Neural progenitor cell (in vitro differentiated cells): ENCODE measurements at regions not wholly inside any gene's neighbourhood (a gene's known extent, or its start where the extent isn't known, plus 50 kb on each side); places are given as distances from the start of the nearest gene placed in this dataset.

Experiments
- EZH2 ChIP-seq: fragments of 200-600 bp; sonication (generic); IDR thresholded peaks from 2 replicates; pipeline ENCODE4 v1.6.1; 2017; ENCODE audit warnings: antibody characterized with exemption, mild to moderate bottlenecking, moderate library complexity
- EZH2phosphoT487 ChIP-seq: fragments of 200-600 bp; sonication (generic); IDR thresholded peaks from 2 replicates; pipeline ENCODE4 v1.6.1; 2017; ENCODE audit warnings: antibody characterized with exemption
- TF ChIP-seq, protein P1 (sequence below): fragments of 200-600 bp; sonication (generic); IDR thresholded peaks from 2 replicates; pipeline ENCODE4 v1.5.1; 2017; ENCODE audit warnings: antibody characterized with exemption, mild to moderate bottlenecking

DNA sequence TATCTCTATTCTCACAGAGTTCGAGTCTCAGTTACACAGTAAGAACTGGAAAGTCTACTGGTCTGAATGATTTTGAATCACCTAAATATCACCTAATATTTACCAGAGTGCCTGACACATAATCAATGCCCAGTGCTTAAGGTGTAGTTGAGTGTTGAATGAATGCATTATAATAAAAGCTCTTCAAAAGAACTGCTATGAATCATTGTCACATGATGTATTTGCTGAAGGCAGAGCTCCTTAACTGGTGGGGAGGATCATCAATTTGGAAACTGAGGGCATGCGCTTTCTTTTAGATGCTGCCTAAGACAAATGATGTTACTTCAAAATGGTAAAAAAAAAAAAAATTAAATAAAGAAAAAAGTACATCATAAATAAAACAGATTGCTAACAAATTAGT lies 359.4 kb upstream of the KIF2B start:
- TF ChIP-seq, protein P1, sequence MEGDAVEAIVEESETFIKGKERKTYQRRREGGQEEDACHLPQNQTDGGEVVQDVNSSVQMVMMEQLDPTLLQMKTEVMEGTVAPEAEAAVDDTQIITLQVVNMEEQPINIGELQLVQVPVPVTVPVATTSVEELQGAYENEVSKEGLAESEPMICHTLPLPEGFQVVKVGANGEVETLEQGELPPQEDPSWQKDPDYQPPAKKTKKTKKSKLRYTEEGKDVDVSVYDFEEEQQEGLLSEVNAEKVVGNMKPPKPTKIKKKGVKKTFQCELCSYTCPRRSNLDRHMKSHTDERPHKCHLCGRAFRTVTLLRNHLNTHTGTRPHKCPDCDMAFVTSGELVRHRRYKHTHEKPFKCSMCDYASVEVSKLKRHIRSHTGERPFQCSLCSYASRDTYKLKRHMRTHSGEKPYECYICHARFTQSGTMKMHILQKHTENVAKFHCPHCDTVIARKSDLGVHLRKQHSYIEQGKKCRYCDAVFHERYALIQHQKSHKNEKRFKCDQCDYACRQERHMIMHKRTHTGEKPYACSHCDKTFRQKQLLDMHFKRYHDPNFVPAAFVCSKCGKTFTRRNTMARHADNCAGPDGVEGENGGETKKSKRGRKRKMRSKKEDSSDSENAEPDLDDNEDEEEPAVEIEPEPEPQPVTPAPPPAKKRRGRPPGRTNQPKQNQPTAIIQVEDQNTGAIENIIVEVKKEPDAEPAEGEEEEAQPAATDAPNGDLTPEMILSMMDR, result no peak
- no peak for TF ChIP-seq EZH2phosphoT487
- no peak for TF ChIP-seq EZH2
